GM21786 (cell line): ENCODE measurements at regions not wholly inside any gene's neighbourhood (a gene's known extent, or its start where the extent isn't known, plus 50 kb on each side); places are given as distances from the start of the nearest gene placed in this dataset.
"Not testable (repeated sequence)": the region's sequence is repeated elsewhere in the genome, so short reads cannot be mapped to it uniquely, and the experiment has no call there.

Source experiments
- ATAC-seq: cut with Tn5 transposase; IDR thresholded peaks from one replicate; pipeline ENCODE4 v1.9.1; 2021; ENCODE audit not compliant: unreplicated experiment

DNA sequence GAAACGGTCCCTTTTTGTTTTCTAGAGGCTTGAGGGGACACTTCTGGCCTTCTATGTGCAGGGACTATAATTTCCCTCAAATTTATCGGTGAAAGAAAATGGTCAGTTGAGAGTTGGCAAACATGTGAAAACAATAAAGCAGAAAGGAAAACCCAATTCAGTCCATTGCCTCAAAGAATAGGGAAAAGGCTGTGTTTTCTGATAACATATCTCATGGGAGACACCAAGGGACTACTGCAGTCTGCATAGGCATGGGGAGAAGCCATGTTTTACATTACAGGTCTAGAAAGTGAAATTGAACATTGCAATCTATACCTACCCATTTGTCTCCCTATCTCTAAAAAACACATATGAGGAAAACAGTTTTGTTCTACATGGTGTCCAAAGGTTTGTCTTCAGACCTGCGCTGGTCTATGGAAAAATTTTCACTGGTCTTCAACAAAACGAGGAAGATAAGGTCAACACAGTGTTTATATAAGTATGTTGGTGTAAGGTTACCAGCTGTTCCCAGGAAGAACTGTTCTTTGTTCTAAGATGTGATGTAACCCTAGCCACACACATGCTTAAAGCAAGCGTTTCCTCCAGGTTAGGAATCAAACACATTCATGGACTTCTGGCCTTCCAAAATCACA is 179.7 kb downstream of the MREG start:
- no peak for ATAC-seq

DNA sequence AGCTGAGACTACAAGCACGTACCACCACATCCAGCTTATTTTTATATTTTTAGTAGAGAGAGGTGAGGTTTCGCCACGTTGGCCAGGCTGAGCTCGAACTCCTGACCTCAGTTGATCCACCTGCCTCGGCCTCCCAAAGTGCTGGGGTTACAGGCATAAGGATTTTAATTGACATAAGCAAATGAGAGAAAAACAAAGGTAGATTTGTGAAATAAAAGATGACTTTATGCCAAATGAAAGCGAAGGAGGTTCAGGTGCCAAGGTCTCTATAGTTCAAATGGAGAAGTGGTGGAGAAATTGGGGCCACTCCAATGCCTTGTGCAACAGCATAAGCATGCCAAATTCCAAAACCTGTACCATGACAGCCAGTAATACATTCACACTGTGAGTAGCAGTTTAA is 180.6 kb downstream of the MREG start:
- ATAC-seq: no peak

DNA sequence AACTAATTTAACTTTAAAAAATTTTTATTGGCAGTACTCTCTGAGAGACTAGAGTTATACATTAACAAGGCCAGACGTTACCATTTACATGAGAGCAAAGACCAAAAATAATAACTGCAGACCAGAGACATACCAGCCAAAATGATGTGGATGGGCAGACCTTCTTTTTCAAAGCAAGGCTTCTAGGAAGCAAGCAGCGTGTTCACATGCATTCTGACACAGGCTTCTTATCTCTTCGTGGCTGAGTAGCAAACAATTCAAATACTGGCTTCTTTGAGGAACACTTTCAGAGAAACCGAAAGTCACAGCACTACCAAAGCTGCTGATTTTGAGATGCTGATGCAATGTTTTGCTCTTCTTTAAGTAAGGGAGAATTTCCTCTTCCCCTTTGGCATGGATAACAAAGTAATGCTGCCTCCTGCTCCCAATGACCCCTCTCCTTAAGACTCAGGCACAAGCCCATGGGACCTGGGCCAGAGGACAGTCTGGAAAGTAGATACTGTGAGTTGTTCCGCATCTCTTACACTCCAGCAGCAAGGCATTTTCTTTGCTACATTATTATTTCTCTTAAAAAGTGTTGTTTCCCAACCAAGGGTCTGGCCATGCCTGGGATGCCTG is 181.9 kb downstream of the MREG start:
- peak; percentile 90 for ATAC-seq

DNA sequence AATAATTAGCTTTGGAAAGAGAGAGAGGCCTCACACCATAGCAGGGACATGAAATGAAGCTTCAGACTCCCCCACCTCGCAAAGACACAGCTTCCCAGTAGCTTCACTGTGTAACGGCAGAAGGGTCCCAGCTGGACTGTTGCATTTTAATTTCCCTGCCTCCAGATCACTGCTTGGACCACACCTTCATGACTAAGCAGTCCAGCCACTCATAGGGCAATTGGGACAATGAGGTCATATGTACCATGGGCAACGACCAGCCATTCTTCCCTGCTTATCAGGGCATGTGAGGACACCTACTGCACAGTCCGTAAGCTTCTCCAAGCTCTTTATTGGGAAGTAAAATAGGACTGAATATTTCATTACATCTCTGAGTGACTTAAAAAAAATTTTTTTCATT is 183.0 kb downstream of the MREG start:
- no peak for ATAC-seq

DNA sequence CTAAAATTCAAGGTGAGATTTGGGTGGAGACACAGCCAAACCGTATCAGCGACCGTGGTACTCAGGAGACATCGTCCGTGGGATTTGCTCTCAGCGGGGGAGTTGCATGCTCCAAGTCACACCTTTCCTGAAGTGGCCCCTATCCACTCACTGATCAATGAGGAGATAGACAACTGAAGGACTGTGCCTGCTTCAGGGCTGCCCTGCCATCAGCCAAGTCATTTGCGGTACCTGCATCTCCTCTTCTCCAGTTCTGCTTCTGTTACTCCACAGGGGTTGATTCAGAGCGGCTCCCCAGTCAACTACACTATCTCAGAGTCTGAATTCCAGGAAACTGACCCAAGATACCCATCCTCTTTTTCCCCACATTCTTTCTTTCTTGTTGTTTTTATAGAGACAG is 184.1 kb downstream of the MREG start:
- no peak for ATAC-seq

DNA sequence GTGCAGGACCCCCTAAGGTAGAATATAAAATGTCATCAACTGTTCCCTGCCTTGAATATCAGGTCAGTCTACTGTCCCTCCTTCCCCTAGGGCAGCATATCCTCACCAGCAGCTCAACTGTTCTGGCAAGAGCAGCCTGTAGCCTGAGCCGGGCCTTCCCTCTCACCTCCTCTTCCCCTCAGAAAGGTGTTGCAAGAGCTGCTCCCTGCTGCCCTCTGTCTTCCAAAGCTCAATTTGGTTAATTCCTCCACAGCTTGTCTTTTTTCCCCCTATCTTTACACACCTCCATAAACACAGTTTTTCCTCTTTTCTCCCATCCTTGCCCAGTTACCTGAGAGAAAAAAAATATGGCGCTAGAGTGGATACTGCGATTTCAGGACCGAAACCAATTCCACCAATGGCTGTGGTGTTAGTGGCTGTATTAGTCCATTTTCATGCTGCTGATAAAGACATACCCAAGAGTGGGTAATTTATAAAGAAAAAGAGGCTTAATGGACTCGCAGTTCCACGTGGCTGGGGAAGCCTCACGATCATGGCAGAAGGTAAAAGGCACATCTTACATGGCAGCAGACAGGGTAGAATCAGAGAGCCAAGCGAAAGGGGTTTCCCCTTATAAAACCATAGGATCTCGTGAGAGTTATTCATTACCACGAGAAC is 184.7 kb downstream of the MREG start:
- peak; percentile 59 for ATAC-seq

DNA sequence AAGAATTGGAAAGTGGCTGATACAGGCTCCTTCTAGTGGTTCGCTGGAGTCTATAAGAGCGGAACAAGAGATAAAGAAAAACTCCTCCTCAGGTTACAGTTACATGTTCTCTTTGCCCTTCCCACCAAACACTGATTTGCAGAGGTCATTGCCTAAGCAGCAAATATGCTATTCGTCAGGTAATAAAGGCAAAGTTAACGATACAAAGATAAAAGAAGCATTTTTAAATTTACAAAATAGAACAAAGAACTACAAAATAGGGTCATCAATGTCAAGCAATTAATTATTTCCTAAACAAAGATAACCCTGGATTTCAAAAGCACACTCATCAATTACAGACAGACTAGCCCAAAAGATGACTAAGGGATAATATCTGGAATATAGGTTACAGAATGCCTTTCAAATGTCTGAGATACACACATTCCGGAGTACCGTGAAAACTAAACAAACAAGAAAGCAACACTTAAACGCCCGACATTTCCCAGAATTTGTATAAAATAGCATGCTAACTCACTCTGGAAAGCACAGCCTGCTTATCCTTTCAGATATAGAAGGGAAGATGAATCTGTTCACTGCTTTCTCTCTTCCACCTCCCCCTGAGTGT is 186.4 kb downstream of the MREG start:
- no peak for ATAC-seq

DNA sequence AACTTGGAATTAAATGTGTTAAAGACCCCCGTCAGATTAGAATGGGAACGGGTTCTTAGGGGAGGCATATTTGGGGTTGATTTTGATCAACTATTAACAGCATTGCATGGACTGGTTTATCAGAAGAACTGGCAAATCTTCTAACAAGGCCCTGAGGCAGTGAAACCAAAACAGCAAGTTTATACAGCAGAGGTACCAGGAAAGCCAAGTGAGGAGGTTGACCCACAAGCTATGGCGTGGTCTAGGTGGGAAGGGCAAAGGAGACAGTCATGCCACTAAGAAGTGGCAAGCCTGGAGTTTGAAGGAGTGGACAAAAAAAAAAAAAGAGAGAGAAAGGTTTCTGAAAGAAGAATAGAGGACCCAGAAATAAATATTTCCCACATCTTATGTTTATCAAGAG is 187.0 kb downstream of the MREG start:
- ATAC-seq: no peak

DNA sequence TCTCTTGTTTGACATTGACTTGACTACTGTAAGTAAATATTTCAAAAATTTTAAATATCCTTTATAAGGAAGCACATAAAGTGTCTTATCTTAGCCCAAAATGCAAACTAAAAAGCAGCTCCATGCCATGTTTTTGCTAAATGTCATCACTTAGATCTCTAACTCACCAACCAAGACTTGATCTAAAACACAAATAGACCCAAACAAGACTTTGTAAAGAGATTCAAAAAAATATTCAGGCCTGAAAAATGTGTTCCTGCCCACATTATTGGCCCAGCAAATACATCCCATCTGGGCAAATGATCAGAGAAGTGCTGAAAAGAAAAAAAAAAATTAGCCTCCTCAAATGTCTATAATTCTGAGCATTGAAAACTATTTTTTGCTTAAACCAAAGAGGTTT is 187.6 kb downstream of the MREG start:
- no peak for ATAC-seq

DNA sequence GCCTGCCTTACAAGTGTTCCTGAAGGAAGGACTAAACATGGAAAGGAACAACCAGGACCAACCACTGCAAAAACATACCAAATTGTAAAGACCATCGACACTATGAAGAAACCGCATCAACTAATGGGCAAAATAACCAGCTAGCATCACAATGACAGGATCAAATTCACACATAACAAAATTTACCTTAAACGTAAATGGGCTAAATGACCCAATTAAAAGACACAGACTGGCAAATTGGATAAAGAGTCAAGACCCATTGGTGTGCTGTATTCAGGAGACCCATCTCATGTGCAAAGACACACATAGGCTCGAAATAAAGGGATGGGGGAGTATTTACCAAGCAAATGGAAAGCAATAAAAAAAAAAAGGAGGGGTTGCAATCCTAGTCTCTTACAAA is 192.1 kb downstream of the MREG start:
- not testable (repeated sequence) for ATAC-seq

DNA sequence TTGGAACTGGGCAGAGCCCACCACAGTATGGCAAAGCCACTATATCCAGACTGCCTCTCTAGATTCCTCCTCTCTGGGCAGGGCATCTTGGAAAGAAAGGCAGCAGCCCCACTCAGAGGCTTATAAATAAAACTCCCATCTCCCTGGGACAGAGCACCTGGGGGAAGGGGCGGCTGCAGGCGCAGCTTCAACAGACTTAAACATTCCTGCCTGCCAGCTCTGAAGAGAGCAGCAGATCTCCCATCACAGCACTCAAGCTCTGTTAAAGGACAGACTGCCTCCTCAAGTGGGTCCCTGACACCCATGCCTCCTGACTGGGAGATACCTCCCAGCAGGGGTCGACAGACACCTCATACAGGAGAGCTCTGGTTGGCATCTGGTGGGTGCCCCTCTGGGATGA is 193.6 kb downstream of the MREG start:
- ATAC-seq: not testable (repeated sequence)

DNA sequence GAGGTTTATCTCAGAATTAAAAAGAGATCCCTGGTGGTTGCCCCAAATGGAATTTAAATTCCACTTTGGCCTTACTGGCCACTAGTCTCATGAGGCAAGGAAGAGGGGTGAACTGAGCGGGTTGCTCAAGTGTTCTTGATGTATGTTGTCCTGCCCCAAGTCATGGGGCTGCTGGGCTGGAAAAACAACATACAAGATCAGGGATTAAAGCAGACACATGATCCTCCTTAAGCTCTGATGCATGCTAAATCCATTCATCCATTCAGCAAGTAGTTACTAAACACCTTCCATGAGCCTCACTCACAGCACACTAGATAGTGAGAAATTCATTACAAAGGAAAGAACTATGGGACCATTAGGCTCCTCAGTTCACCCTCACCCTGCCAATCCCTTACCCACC is 196.3 kb downstream of the MREG start:
- ATAC-seq: no peak

DNA sequence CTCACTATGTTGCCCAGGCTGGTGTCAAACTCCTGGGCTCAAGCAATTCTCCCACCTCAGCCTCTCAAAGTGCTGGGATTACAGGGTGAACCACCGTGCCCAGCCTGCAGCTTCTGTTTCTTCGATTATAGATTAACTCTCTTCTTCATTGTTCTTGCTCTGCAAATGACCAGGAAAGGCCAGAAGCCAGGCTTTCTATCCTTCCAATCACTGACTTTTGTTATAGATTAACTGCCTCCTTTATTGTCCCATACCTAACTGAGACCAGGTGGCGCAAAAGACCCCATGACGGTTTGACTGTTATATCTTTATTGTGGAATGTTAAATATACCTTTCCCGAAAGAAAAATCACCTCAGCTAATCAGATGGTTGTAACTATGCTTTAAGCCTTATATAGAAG is 196.9 kb downstream of the MREG start:
- ATAC-seq: no peak

DNA sequence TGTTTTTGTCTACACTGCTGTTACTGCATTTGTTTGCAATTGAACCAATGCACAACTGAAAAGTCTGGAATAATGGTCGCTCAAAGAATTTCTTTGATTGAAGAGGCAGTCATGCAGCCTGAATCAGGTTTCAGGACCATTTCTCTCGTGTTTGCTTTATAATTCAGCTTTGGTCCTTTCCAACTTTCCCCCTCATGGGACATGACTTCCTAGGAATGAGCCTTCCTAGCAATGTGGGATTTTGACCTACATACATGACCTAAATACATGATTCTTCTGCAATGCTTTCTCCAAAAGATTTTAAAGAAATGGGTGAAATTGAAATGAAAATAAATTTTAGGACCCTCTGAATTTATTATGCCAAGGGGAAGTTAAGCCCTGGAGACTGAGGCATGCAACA is 197.4 kb downstream of the MREG start:
- no peak for ATAC-seq

DNA sequence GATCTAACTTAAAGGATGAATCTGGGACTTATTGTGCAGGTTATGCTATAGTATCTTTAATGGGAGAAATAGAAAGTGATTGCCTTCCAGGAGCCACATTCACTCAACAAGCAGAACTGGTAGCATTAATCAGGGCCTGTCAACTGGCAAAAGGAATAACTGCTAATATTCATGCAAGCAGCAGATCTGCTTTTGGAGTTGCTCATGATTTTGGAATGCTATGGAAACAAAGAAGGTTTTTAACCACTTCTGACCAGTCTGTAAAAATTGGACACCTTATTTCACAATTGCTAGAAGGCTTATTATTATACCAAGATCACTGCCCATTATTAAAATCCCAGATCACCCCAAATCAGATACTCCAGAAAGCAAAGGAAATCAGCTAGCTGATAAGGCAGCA is 200.4 kb downstream of the MREG start:
- no peak for ATAC-seq

DNA sequence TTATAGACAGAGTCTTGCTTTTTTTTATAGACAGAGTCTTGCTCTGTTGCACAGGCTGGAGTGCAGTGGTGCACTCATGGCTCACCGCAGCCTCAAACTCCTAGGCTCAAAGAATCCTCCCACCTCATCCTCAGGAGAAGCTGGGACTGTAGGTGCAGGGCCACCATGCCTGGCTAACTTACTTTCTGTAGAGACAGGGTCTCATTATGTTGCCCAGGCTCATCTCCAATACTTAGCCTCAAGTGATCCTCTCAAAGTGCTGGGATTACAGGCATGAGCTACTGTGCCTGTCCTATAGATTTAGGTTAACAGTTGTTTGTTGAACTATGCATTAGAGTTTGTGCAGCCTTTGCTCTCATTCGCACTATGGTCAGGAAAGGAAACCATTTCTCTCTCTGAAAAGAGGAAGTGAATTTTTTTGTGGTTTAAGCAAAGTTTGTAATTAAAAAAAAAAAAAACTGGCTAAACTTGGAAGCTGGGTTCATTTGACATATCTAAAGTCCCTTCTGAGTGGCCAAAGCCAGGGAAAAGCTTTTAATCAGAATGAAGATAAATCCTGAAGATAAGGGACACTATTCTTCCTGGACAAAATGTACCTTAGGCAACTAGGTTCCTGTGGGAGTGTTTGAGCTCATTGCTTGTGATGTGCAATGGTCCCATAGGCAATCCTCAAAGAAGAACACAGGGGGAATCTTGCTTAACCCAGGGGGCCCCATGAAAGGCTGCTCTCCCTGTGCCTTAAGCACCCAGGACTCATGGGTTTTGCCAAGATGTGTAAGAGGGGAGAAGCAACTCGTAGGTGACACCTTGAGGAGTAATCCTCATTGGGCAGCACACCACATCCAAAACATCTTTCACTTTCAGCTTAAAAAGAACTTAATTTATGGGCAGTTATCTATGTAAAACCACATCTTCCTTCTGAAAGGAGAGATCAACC is 201.7 kb downstream of the MREG start:
- peak; percentile 95 for ATAC-seq

DNA sequence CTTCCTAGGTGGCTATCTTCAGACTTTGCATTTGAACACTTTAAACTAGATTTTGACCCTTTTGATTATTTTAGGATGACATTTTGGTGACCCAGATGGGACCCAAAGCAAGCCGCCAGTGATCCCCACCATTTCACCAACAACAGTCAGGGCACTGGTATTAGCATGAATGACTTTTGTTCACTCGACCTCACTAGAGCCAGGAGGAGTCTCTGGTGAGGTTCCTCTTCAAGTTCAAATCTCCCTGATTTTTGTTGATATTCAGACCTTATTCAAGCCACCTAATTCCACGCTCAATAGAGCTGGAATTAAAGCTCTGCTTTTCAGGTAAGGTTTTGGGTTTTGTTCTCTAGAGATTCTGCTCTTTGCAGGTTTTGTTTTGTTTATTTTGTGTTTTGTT is 202.3 kb downstream of the MREG start:
- ATAC-seq: peak; percentile 34

DNA sequence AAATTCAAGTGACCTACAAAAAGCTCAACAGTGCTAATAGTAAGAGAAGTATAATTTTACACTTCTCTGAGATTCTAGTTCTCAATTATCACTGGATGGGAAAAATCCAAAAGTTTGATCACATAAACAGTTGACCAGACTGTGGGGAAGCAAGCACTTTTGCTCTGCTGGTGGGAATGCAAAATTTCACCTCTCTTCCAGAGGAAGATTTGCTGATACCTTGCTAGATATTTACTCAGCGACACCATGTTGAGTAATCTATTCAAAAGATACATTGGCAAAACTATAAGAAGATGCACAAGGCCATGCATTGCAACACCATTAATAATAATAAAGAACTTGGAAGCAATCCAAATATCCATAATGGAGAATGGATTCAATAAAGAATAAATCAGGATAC is 204.4 kb downstream of the MREG start:
- no peak for ATAC-seq

DNA sequence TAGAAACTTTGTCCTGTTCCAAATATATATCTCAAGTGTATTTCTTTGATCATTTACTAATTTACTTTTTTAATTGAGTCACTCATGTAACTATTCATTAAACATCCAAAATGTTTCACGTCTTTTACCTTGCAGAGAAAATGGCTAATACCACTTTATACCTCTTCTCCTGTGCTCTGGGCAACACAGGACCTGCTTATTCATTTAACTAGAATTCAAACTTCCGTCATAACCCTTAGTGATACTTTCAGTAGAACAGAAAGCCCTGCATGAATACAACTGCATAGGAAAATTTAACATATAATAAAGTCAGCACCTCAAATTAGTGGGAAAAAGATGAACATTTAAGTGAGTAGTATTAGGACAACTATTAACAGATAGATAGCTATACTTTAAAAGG is 205.2 kb downstream of the MREG start:
- ATAC-seq: no peak

DNA sequence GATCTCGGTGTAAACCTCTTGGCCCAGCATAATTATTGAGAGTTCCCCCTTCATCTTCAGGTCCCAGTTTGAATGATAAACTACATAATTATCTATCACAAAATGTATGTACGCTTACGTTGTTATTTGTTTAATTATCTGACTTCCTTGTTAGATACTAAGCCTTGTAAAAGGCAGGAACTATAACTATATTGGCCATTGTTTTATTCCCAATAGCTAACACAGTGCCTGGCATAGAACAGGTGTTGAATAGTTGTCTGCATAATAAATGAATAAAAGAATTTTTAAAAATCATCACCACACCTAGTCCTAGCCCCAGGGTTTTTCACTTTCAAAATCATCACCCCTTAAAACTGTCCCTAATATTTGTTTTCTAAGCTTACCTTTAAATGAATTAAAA is 207.9 kb downstream of the MREG start:
- no peak for ATAC-seq

DNA sequence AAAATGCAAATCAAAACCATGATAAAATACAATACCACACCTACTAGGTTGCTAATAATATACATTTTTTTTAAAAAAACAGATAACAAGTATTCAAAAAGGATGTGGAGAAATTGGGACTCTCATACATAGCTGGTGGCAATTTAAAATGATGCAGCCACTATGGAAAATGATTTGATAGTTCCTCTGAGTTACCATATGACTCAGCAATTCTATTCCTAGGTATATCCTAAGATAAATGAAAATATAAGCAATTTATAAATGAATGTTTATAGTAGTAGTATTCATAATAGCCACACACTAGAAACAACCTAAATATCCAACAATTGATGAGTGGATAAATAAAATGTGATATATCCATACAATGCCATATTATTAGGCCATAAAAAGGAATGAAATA is 210.2 kb downstream of the MREG start:
- no peak for ATAC-seq
